Prostate gland (tissue), 2 donors: ENCODE measurements at regions not wholly inside any gene's neighbourhood (a gene's known extent, or its start where the extent isn't known, plus 50 kb on each side); places are given as distances from the start of the nearest gene placed in this dataset.

Experiments used
- DNase-seq: peaks from one replicate; pipeline ENCODE4 v3.0.0-alpha.2; 2019; ENCODE audit warnings: low spot score
- H3K27ac ChIP-seq, 2 donors: fragments of 200-600 bp; sonication (generic); 2 replicates each; pipeline ENCODE4 v1.5.1; 2017 to 2019
- H3K27me3 ChIP-seq: fragments of 200-600 bp; sonication (generic); replicated peaks from 2 replicates; pipeline ENCODE4 v1.5.1; 2019; ENCODE audit not compliant: insufficient read depth
- H3K36me3 ChIP-seq, 2 donors: fragments of 200-600 bp; sonication (generic); 1 replicate in 1 of 2; 2 replicates in 1 of 2; pipeline versions ENCODE4 v1.5.1 to v1.8.1; 2017 to 2019
- H3K4me1 ChIP-seq: fragments of 200-600 bp; sonication (generic); replicated peaks from 2 replicates; pipeline ENCODE4 v1.5.1; 2019
- H3K4me3 ChIP-seq, 2 donors: fragments of 200-600 bp; sonication (generic); 2 replicates each; pipeline ENCODE4 v1.5.1; 2017 to 2019
- H3K9me3 ChIP-seq: fragments of 200-600 bp; sonication (generic); 2 replicates; pipeline ENCODE4 v1.5.1; 2017
- CTCF ChIP-seq, 4 experiments: fragments of 200-600 bp in 2 of 4; fragments of 450-650 bp in 2 of 4; sonication (generic) in 2 of 4; IDR thresholded peaks; 1 replicate in 3 of 4; 2 replicates in 1 of 4; pipeline ENCODE4 v1.5.1; 2016 to 2019; ENCODE audit warnings: antibody characterized with exemption in 4 of 4, mild to moderate bottlenecking in 2 of 4, moderate library complexity in 2 of 4
- POLR2A ChIP-seq: fragments of 450-650 bp; IDR thresholded peaks from one replicate; pipeline ENCODE4 v1.6.1; 2016; ENCODE audit warnings: antibody characterized with exemption, mild to moderate bottlenecking
- POLR2AphosphoS5 ChIP-seq: sonication (generic); formaldehyde crosslinking; IDR thresholded peaks from one replicate; pipeline ENCODE4 v1.6.1; 2017; ENCODE audit warnings: antibody characterized with exemption
- WGBS: methylation state at CpG from one replicate; pipeline ENCODE4 v1.1.5; 2018; 5-methylcytosine and 5-hydroxymethylcytosine counted together
- intact Hi-C: fragments of 100-400 bp; cut with DNase I; formaldehyde crosslinking; loops from one replicate; pipeline ENCODE4 v1.14.2; 2022

- no peak for DNase-seq
- intact Hi-C loops, result no loop called here
- no peaks in the 10 kb centered on the region for H3K4me1 ChIP-seq
- H3K36me3 ChIP-seq, result no peaks in the 10 kb centered on the region
- no peaks in the 10 kb centered on the region for H3K27me3 ChIP-seq
- H3K27ac ChIP-seq, result no peak overlapping the region
- WGBS, result 85% methylated on average over 3 of the region's 3 CpGs
- TF ChIP-seq POLR2A, result no peak
- no peak for TF ChIP-seq POLR2AphosphoS5
- TF ChIP-seq CTCF (IDR thresholded peaks at IDR 0.05), result no peak
- H3K9me3 ChIP-seq, result no peaks in the 10 kb centered on the region
- no peak overlapping the region for H3K4me3 ChIP-seq
Observed at GRCh38 chr9:85417674-85418073, 324.1 kb downstream of the AGTPBP1 start.

- intact Hi-C loops, result no loop called here
Observed at GRCh38 chr9:85416715-85417114, 325.0 kb downstream of the AGTPBP1 start.

GRCh38 chr9:85414390-85414789 is 327.4 kb downstream of the AGTPBP1 start:
- DNase-seq, result no peak
- Histone ChIP-seq H3K27ac (no peak overlapping the region), H3K36me3 (no peaks in the 10 kb centered on the region), H3K9me3 (no peaks in the 10 kb centered on the region), H3K4me1 (no peaks in the 10 kb centered on the region), H3K27me3 (no peaks in the 10 kb centered on the region), H3K4me3 (no peak overlapping the region)
- WGBS, result 61% methylated on average over 5 of the region's 5 CpGs
- TF ChIP-seq POLR2AphosphoS5 (no peak), POLR2A (no peak), CTCF (IDR thresholded peaks at IDR 0.05) (no peak)
- intact Hi-C loops, result no loop called here

More at GRCh38 chr9:85416715-85417114, 325.0 kb downstream of the AGTPBP1 start:
- TF ChIP-seq CTCF (IDR thresholded peaks at IDR 0.05) (no peak), POLR2A (no peak), POLR2AphosphoS5 (no peak)
- Histone ChIP-seq H3K27ac (no peak overlapping the region), H3K27me3 (no peaks in the 10 kb centered on the region), H3K4me1 (no peaks in the 10 kb centered on the region), H3K9me3 (no peaks in the 10 kb centered on the region), H3K4me3 (no peak overlapping the region), H3K36me3 (no peaks in the 10 kb centered on the region)
- 85% methylated on average over 1 of the region's 1 CpG for WGBS
- DNase-seq, result no peak

- Histone ChIP-seq H3K9me3 (no peaks in the 10 kb centered on the region), H3K27me3 (no peaks in the 10 kb centered on the region), H3K36me3 (no peaks in the 10 kb centered on the region), H3K27ac (no peak overlapping the region), H3K4me1 (no peaks in the 10 kb centered on the region), H3K4me3 (no peak overlapping the region)
- intact Hi-C loops, result no loop called here
- DNase-seq, result no peak
- 64% methylated on average over 5 of the region's 5 CpGs for WGBS
- TF ChIP-seq CTCF (IDR thresholded peaks at IDR 0.05), result no peak
- no peak for TF ChIP-seq POLR2A
- TF ChIP-seq POLR2AphosphoS5, result no peak
Observed at GRCh38 chr9:85408494-85408893, 333.3 kb downstream of the AGTPBP1 start.

GRCh38 chr9:85405566-85405950 is 336.2 kb downstream of the AGTPBP1 start:
- 69% methylated on average over 6 of the region's 6 CpGs for WGBS
- Histone ChIP-seq H3K4me1 (peaks cover 3% of the 10 kb centered on the region), H3K9me3 (no peaks in the 10 kb centered on the region), H3K27ac (no peak overlapping the region), H3K36me3 (no peaks in the 10 kb centered on the region), H3K27me3 (no peaks in the 10 kb centered on the region), H3K4me3 (no peak overlapping the region)
- TF ChIP-seq CTCF (IDR thresholded peaks at IDR 0.05) (no peak), POLR2A (no peak), POLR2AphosphoS5 (no peak)
- intact Hi-C loops, result no loop called here
- no peak for DNase-seq
